NCI-H510A (cell line): ENCODE measurements at regions not wholly inside any gene's neighbourhood (a gene's known extent, or its start where the extent isn't known, plus 50 kb on each side); places are given as distances from the start of the nearest gene placed in this dataset.
"Not testable (repeated sequence)": the region's sequence is repeated elsewhere in the genome, so short reads cannot be mapped to it uniquely, and the experiment has no call there.

Experiments used
- DNase-seq: peaks from one replicate; lab custom pipeline; 2025; lab: John Stamatoyannopoulos, UW

DNA sequence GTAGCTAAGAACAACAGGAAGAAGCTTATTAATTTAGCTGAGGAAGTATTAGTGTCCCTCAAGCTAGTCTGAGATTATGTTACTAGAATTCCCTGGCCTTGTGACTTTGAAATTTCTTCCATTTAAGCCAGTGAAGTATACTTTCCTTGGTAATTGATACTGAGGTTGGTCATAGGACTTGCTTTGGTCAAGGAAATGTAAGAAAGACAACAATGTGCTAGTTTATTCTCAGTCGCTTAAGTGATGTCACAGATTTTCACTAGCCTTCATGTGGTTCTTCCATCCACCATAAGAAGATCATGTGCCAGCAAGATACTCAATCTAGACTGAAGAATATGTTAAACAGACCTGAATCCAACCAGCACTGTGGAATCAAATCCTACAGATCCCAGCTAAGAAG is 1140.1 kb downstream of the TECRL start:
- DNase-seq = no peak

DNA sequence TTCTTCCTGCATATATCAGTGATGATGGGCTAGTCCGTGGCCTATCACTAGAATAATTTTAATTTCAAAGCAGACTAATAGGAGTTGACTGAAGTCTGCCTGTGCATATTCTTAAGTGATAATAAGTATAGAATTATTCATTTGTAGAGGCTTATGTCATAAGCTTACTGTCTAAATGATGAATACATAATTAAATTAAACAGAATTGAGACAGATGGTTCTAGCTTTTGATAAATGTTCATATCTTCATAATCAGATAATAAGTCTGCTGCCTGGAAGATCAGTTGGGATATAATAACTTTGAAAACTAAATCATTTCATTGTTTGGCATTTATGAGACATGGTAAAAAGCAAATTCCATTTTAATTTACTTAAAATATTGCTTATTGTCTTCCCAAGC is 1175.6 kb downstream of the TECRL start:
- DNase-seq = no peak

DNA sequence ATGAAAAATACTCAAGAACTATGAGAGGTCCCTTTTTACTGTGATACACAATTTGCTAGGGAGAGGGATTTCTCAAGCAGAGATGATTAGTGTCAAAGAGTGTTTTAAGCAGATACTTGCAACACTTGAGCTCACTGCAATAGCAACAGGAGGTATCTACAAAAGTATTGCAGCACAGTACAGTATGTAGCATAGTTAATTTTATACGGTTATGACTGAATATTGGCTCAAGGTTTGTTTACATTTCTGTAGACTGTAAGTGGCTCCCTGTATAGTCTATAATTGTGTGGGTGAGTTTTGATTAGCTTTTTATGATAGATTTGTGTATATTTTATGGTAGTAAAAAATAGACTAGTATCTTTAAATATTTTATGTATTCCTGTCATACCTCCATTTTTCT is 1177.2 kb downstream of the TECRL start:
- DNase-seq = no peak

DNA sequence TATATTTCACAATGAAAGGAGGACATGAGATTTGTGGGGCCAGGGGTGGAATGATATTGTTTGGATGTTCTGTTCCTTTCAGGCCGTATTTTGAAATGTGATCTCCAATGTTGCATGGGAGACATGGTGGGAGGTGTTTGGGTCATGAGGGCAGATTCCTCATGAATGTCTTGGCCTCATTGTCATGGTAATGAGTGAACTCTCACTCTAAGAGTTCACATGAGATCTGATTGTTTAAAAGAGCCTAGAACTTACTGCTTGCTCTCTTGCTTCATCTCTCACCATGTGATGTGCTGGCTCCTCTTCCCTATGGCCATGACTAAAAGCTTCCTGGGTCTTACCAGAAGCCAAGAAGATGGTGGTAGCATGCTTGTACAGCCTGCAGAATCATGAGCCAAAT is 1183.0 kb downstream of the TECRL start:
- no peak for DNase-seq

DNA sequence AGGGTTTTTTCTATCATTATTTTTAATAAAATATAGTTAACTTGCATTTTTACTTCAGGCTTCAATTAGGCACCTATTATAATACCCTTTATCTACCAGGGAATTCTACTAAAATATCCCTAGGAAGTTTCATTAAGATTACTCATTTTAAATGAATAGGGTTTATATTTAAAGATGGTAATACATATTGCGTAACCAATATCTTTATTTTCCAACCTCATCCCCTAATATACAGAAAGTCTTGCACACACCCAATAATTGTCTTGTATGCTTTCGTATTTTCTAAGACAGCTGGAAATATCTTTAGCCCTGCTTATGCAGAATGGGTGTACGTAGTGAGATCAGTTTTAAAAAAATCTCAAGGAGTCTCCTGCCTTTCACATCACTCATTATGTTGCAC is 1186.8 kb downstream of the TECRL start:
- DNase-seq = no peak

DNA sequence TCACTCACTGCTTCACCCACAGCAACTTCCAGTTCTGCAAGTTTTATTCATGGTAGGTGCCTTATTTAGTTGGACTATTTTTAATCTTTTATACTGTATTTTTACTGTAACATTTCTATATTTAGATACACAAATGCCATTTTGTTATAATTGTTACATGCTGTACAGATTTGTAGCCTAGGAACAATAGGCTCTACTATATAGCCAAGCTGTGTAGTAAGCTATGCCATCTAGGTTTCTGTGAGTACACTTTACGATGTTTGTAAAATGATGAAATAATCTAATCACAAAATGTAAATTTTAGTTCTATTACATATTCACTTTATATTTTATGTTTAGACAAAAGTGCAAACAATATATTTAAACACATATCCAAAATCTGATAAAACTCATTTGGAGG is 1187.8 kb downstream of the TECRL start:
- DNase-seq = no peak

DNA sequence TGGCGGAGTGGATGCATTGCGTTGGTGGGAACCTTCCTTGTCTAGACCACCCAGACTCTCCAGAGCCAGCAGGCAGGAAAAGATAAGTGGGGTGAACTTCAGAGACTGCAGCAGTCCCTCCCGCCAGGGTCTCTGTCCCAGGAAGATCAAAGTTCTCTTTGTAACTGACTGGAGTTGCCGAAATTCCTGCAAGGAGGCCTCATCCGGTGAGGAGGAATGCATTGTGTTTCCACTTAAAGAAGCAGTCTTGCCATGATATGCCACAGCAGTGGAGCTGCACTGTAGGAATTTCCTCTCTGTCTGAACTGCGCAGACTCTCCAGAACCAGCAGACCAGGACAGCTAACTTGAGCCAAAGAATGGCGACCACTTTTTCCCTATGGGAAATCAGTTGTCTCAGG is 1190.4 kb downstream of the TECRL start:
- DNase-seq = no peak

DNA sequence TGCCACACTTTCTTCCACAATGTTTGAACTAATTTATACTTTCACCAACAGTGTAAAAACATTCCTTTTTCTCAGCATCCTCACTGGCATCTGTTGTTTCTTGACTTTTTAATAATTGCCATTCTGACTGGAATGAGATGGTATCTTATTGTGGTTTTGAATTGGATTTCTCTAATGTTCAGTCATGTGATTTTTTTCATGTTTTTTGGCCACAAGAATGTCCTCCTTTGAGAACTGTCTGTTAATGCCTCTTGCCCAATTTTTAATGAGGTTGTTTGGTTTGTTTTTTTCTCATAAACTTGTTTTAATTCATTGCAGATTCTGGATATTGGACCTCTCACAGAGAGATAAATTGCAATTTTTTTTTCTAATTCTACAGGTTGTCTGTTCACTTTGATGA is 1195.2 kb downstream of the TECRL start:
- no peak for DNase-seq

DNA sequence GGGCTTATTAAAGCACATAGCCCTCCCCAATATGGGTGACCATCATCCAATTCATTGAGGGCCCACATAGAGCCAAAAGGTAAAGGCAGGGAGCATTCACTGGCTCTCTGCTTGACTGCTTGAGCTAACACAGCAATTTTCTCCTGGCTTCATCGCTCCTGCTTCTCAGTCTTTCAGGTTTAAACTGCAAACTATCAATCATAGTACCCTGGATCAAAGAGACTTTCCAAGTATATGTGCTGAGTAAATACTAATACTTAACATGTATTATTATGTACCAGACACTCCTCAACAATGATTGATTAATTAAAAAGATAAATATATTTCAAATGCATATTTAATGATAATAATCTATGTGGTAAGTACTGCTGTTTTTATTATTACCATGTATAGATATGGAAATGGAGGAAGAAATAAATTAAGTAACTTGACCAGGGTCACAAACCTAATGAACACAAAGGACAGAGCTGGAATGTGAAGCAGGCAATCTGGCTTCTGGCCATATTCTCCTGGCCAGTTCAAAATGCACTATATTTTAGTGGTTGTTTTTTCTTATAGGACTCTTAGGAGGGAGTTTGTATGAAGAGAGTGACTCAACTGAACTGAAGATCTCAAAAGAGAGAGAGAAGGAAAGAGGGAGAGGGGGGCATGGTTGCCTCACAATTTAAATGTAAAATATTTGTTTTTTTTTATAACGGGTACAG is 1197.3 kb downstream of the TECRL start:
- no peak for DNase-seq

DNA sequence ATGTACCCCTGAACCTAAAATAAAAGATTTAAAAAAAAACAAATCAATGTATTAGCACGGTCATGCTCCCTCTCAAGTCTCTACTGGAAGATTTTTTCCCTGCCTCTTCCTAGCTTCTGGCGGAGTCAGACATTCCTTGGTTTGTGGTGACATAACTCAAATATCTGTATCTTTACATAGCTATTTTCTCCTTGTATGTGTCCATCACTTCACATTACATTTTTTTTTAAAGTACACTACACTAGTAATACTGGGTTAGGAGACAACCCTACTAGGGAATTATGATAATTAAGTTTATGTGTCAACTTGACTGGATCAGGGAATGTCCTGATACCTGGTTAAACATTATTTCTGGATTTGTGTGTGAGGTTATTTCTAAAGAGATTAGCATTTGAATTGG is 1197.9 kb downstream of the TECRL start:
- DNase-seq = no peak

DNA sequence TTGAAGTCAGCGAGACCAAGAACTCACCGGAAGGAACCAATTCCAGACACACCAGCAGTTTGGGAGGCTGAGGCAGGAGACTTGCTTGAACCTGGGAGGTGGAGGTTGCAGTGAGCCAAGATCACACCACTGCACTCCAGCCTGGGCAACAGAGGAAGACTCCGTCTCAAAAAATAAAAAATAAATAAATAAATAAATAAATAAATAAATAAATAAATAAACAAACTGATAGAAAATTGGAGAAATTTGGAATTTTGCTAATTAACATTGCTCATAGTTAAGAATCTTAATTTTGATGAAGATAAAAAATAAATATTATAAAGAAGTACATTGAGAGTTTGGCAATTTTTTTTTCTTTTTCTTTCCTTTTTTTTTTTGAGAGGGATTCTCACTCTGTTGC is 1216.2 kb downstream of the TECRL start:
- DNase-seq = not testable (repeated sequence)

DNA sequence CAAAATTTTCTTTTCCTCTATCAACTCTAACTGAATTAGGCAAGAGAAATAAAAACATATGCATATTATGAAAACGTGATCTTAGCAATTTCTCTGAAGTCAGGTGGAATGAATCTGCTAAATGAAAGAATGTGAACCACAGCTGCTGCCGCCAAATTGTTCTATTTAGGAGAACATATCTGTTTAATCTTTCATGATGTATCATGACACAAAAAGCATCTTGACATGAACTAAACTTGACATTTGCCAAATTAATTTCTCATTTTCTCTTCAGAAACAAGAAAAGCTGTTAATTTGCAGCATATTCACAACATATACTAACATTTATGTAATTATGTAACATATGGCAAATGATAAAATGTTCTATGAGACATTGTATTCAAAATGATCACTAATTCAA is 1237.9 kb downstream of the TECRL start:
- no peak for DNase-seq

DNA sequence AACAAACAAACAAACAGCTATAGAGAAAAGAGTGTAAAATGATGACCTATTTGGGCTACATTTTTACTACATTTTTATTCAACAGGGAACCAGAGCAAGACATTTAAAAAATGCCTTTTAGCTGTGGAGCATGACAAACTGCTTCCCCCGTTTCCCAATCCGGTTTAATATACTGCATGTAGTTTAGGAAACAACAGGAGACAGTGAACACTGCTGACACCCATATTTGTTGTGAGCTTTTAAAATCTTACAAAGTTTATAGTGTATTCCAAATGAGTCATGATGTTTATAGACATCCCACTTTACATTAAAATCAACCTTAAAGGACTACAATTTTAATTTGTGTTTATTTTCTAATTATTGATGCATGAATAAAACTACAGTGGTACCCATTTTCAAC is 1238.3 kb downstream of the TECRL start:
- DNase-seq = no peak

DNA sequence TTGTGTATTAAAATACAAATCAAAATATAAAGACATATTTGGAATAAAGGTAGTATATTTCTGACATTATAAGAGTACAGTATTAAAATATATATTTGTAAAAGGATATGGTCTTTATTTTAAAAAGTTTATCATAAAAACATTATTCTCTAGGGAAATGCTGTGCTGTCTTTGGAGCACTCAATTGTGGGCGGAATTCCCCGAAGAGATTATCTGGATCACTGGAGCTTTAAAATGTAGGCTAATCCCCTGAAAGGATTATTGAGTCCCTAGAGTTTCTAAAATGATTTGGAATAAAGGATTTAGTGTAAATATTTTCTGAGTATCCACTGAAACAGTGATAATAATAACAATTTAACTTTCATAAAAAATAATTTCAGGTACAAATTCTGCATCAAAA is 1239.4 kb downstream of the TECRL start:
- DNase-seq = no peak

DNA sequence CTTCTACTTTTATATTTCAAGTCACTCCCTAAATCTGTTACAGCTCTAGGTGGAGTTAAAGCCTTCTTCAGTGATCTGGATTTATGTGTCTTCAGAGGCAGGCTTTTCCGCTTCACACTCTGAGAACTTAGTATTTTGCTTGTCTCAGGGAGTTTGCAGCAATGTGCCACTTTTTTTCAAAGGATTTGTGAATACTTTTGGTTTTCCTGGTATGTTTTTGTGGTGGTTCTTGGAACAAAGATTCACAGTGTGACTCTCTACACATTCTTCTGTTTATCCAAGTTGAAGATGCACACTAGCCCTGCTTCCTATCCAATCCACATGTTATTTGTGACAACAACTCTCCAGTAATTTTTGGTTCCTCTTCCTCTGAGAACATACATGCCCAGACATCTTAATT is 1253.7 kb downstream of the TECRL start:
- no peak for DNase-seq

DNA sequence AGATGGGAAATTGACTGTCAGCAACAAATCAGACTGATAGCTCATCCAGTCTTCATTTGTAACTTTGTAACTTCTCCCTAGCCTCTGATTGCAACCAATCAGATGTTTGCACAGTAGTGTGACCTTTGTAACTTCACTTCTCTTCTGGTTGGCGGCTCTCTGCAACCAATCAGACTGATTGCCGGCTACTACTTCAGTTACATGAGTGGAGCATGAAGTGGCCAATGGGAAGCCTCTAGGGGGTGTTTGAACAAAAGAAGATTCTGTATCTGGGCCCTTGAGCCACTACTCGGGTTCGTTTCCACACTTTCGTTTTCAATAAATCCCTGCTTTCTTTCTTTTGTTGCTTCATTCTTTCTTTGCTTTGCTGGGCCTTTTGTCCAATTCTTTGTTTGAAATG is 1285.8 kb downstream of the TECRL start:
- no peak for DNase-seq

DNA sequence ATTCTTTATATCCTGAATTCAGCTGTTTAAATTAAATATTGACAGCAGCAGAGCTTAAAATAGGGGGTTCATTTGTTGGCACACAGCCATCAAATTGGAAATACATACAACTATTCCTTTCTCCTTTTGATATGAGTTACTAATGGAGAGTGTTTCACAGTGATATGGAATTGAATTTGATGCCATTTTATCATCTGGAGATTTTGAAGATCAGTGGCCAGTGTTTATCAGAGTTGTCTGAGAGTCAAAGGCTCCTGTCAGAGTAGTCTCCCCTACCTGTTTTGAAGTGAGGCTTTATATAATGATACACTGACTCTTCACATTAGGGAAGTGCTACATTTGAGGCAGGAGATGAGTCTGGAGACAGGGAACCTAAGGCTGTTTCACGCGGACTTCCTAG is 1286.3 kb downstream of the TECRL start:
- DNase-seq = no peak

DNA sequence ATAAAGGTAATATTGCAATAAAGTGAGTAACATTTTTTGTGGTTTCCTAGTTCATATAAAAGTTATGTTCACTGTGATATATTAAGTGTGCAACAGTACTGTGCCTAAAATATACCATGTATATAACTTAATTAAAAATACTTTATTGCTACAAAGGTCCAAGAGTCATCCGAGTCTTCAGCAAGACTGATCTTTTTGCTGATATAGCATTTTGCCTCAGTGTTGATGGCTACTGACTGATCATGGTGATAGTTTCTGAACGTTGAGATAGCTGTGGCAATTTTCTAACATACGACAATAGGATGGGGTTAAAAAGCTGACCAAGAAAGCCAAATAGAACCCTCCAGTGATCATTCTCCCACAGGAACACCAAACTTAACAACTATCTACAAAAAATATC is 1302.7 kb downstream of the TECRL start:
- no peak for DNase-seq

DNA sequence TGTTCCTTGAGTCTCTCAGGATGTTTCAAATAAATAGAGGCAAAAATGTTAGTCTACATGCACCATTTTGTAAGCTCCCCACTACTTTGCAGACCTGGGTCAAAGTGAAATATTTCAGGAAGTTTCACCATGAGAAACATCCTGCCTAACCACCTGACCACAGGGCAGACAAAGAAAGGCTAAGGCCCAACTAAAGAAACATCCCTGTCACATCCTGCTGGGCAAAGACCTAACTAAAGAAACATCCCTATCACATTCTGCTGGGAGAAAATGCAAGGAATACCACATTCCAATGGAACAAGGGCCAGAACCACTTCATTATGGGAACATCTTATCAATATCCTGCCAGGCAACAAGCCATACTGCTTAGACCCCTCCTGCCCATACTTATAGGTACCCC is 1303.4 kb downstream of the TECRL start:
- DNase-seq = no peak

DNA sequence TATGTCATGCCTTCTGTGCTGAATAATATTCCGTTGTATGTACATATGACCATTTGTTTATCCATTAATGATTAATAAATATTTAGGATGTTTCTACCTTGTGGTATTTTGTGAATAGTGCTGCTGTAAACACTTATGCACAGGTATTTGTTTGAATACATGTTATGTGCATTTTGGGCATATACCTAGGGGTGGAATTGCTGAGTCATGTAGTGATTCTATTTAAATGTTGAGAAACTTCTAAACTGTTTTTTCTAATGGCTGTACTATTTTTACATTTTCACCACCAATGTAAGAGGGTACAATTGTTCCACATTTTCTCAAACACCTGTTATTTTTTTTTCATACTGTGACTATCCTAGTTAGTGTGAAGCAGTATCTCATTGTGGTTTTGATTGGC is 1318.6 kb downstream of the TECRL start:
- DNase-seq = no peak

DNA sequence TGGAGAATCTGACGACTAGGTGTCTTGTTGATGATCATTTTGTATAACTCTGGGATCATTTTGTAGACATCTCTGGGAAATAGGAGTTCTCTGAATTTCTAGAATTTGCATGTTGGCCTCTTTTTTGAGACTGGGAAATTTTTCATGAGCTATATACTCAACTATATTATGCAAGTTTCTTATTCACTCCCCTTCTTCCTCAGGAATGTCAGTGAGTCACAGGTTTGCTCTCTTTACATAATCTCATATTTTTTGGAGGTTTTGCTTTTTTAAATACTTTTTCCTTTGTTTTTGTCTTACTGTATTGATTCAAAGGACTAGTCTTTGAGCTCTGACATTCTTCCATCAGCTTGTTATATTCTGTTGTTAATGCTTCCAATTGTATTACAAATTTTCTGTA is 1324.2 kb downstream of the TECRL start:
- DNase-seq = no peak

DNA sequence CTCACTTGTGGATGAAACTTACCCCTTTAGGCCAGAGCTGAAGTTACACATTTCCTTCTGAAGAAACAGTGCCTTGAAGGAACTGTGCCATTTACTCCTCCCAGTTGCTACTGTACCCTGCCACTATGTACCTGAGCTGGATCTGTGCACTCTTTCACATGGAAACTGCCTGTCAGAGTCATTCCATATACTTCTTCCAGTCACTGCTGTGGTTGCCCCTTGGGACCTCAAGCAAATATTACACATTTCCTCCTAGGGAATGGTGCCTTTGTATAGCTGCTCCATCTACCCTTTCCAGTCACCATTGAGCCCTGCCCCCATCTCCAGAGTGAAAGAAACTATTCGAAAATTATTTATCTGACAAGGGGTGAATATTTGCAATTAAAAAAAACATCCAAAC is 1328.3 kb downstream of the TECRL start:
- DNase-seq = no peak

DNA sequence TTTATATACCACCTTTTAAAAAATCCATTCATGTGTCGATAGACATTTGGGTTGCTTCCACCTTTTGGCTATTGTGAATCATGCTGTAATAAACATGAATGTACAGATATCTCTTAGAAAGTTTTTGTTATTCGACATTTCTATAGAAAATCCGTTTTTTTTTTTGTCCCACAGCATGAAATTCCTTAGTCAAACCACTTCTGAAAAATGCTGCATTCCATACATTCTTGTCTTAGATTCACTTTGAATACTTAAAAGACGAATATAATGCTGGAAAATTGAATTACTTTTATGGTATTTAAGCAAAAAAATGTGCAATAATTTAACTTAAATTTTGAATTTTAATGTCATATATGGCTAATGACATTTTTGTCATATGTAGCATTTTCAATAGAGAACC is 1345.5 kb downstream of the TECRL start:
- DNase-seq = no peak

DNA sequence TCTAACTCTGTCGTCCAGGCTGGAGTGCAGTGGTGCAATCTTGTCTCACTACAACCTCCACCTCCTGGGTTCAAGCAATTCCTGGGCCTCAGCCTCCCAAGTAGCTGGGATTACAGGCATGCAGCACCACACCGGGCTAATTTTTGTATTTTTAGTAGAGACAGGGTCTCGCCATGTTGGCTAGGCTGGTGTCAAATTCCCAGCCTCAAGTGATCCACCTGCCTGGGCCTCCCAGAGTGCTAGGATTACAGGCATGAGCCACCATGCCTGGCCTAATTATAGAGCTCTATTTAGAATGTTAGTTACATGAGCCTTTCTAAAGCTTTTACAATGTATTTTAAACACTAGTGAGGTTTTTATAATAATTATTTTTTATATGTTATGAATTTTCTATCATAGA is 1346.4 kb downstream of the TECRL start:
- DNase-seq = not testable (repeated sequence)

DNA sequence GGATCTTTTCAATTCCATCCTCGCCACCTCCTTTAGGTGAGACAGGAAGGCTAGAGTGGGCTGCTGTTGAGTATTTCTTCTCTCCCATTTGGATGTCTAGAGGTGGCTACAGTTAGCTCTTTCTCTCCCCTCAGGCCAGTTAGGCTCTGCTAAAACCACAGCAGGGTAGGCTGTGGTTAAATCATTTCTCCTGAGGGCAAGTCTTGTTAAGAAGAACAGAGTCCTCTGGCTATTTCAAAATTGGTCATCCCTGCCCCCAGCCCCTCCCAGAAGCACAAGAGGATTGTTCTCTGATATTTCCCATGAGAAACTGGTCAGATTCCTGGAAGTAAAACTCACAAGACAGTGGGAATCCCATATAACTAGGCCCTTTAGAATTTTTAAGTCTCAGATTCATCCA is 1359.5 kb downstream of the TECRL start:
- DNase-seq = no peak
